Urothelium cell line (cell line): ENCODE measurements at regions not wholly inside any gene's neighbourhood (a gene's known extent, or its start where the extent isn't known, plus 50 kb on each side); places are given as distances from the start of the nearest gene placed in this dataset.

ENCODE experiments used
- DNase-seq: peaks from one replicate; pipeline ENCODE4 v3.0.0; 2011; ENCODE audit warnings: low spot score, mixed read lengths
- FAIRE-seq: peaks from 2 replicates; lab custom pipeline; 2011; peaks lifted over from hg19 to GRCh38; lab: Jason Lieb, UNC

- DNase-seq (no peak), FAIRE-seq (no peak)
These were observed 61.3 kb upstream of the BICC1 start for GRCh38 chr10:58451193-58451889.

- DNase-seq: no peak
- peak; percentile 17 for FAIRE-seq
These were observed 59.6 kb upstream of the BICC1 start for GRCh38 chr10:58453105-58453504.

GRCh38 chr10:58456179-58456578 is 56.5 kb upstream of the BICC1 start:
- no peak for DNase-seq
- FAIRE-seq: no peak

- FAIRE-seq: peak; percentile 53
- DNase-seq: no peak
These were observed 54.7 kb upstream of the BICC1 start for GRCh38 chr10:58457761-58458616.

- no peak for FAIRE-seq
- DNase-seq: no peak
These were observed 53.6 kb upstream of the BICC1 start for GRCh38 chr10:58459069-58459468.

- no peak for FAIRE-seq
- no peak for DNase-seq
These were observed 52.5 kb upstream of the BICC1 start for GRCh38 chr10:58460157-58460556.

GRCh38 chr10:58462863-58463507 is 49.7 kb upstream of the BICC1 start:
- no peak for DNase-seq
- no peak for FAIRE-seq
